ENCODE measurements at regions not wholly inside any gene's neighbourhood (a gene's known extent, or its start where the extent isn't known, plus 50 kb on each side); places are given as distances from the start of the nearest gene placed in this dataset.

GRCh38 chr11:70682760-70683159, 284.4 kb downstream of the CTTN start:
- no peak for DNase-seq (ENCODE audit: low spot score)

GRCh38 chr11:70687716-70688115, 289.4 kb downstream of the CTTN start:
- no peak overlapping the region for H3K27ac ChIP-seq (ENCODE audit: low read depth in 1 of 2, low read length in 2 of 2)
- H3K9ac ChIP-seq (ENCODE audit: low read depth in 1 of 2, low read length in 2 of 2), result no peak overlapping the region
- TF ChIP-seq ZBTB33 (IDR thresholded peaks at IDR 0.05), result no peak
- no peaks in the 10 kb centered on the region for H3K27me3 ChIP-seq (ENCODE audit: control insufficient read depth in 4 of 4, insufficient read depth in 4 of 4, low read length in 3 of 4)
- H3K4me3 ChIP-seq (ENCODE audit: low read depth in 1 of 3, low read length in 3 of 3), result no peak overlapping the region
- H3K9me3 ChIP-seq (ENCODE audit: control insufficient read depth in 4 of 4, low read length in 3 of 4), result no peaks in the 10 kb centered on the region
- 87% methylated on average over 6 of the region's 6 CpGs for WGBS
- H3K36me3 ChIP-seq (ENCODE audit: control insufficient read depth in 4 of 4, insufficient read depth in 3 of 4, low read depth in 1 of 4, low read length in 3 of 4), result no peaks in the 10 kb centered on the region
- DNase-seq (ENCODE audit: low spot score), result no peak
- H3K4me1 ChIP-seq (ENCODE audit: control insufficient read depth in 4 of 4, insufficient read depth in 4 of 4, low read length in 3 of 4), result no peaks in the 10 kb centered on the region

More at GRCh38 chr11:70682760-70683159, 284.4 kb downstream of the CTTN start:
- WGBS, result 95% methylated on average over 12 of the region's 12 CpGs
- Histone ChIP-seq H3K36me3 (ENCODE audit: control insufficient read depth in 4 of 4, insufficient read depth in 3 of 4, low read depth in 1 of 4, low read length in 3 of 4) (no peaks in the 10 kb centered on the region), H3K9me3 (ENCODE audit: control insufficient read depth in 4 of 4, low read length in 3 of 4) (no peaks in the 10 kb centered on the region), H3K9ac (ENCODE audit: low read depth in 1 of 2, low read length in 2 of 2) (no peak overlapping the region), H3K27me3 (ENCODE audit: control insufficient read depth in 4 of 4, insufficient read depth in 4 of 4, low read length in 3 of 4) (no peaks in the 10 kb centered on the region), H3K4me1 (ENCODE audit: control insufficient read depth in 4 of 4, insufficient read depth in 4 of 4, low read length in 3 of 4) (no peaks in the 10 kb centered on the region), H3K27ac (ENCODE audit: low read depth in 1 of 2, low read length in 2 of 2) (no peak overlapping the region), H3K4me3 (ENCODE audit: low read depth in 1 of 3, low read length in 3 of 3) (no peak overlapping the region)
- TF ChIP-seq HNF4A (conservative IDR thresholded peaks at IDR 0.05), result no peak
- no peak for TF ChIP-seq EGR1 (IDR thresholded peaks at IDR 0.05; ENCODE audit: low read depth in 2 of 2)
- TF ChIP-seq MAX (IDR thresholded peaks at IDR 0.05), result no peak
- no peak for TF ChIP-seq GABPA (IDR thresholded peaks at IDR 0.05 in 1 of 2, conservative IDR thresholded peaks at IDR 0.05 in 1 of 2)
- no peak for TF ChIP-seq NR2F2 (IDR thresholded peaks at IDR 0.05)
- TF ChIP-seq RXRA (IDR thresholded peaks at IDR 0.05), result no peak
- TF ChIP-seq HNF4G (IDR thresholded peaks at IDR 0.05), result no peak
- TF ChIP-seq YY1 (IDR thresholded peaks at IDR 0.05), result no peak
- no peak for TF ChIP-seq TAF1 (conservative IDR thresholded peaks at IDR 0.05)

GRCh38 chr11:70688142-70688541, 289.8 kb downstream of the CTTN start:
- H3K27me3 ChIP-seq (ENCODE audit: control insufficient read depth in 4 of 4, insufficient read depth in 4 of 4, low read length in 3 of 4), result no peaks in the 10 kb centered on the region
- no peak for TF ChIP-seq FOXA1 (IDR thresholded peaks at IDR 0.05)
- no peak for TF ChIP-seq YY1 (IDR thresholded peaks at IDR 0.05)
- TF ChIP-seq HNF4A (conservative IDR thresholded peaks at IDR 0.05), result peak in 1 of 2 donors; percentile 18
- no peaks in the 10 kb centered on the region for H3K36me3 ChIP-seq (ENCODE audit: control insufficient read depth in 4 of 4, insufficient read depth in 3 of 4, low read depth in 1 of 4, low read length in 3 of 4)
- no peaks in the 10 kb centered on the region for H3K4me1 ChIP-seq (ENCODE audit: control insufficient read depth in 4 of 4, insufficient read depth in 4 of 4, low read length in 3 of 4)
- H3K4me3 ChIP-seq (ENCODE audit: low read depth in 1 of 3, low read length in 3 of 3), result no peak overlapping the region
- no peak for DNase-seq (ENCODE audit: low spot score)
- no peak overlapping the region for H3K27ac ChIP-seq (ENCODE audit: low read depth in 1 of 2, low read length in 2 of 2)
- no peak overlapping the region for H3K9ac ChIP-seq (ENCODE audit: low read depth in 1 of 2, low read length in 2 of 2)
- no peaks in the 10 kb centered on the region for H3K9me3 ChIP-seq (ENCODE audit: control insufficient read depth in 4 of 4, low read length in 3 of 4)
- WGBS, result 84% methylated on average over 8 of the region's 8 CpGs

- H3K36me3 ChIP-seq (ENCODE audit: control insufficient read depth in 4 of 4, insufficient read depth in 3 of 4, low read depth in 1 of 4, low read length in 3 of 4), result no peaks in the 10 kb centered on the region
- no peaks in the 10 kb centered on the region for H3K9me3 ChIP-seq (ENCODE audit: control insufficient read depth in 4 of 4, low read length in 3 of 4)
- DNase-seq (ENCODE audit: low spot score), result no peak
- no peak overlapping the region for H3K27ac ChIP-seq (ENCODE audit: low read depth in 1 of 2, low read length in 2 of 2)
- no peak overlapping the region for H3K4me3 ChIP-seq (ENCODE audit: low read depth in 1 of 3, low read length in 3 of 3)
- TF ChIP-seq HNF4A (conservative IDR thresholded peaks at IDR 0.05), result no peak
- H3K27me3 ChIP-seq (ENCODE audit: control insufficient read depth in 4 of 4, insufficient read depth in 4 of 4, low read length in 3 of 4), result no peaks in the 10 kb centered on the region
- 76% methylated on average over 6 of the region's 6 CpGs for WGBS
- no peaks in the 10 kb centered on the region for H3K4me1 ChIP-seq (ENCODE audit: control insufficient read depth in 4 of 4, insufficient read depth in 4 of 4, low read length in 3 of 4)
- no peak overlapping the region for H3K9ac ChIP-seq (ENCODE audit: low read depth in 1 of 2, low read length in 2 of 2)
Measured at GRCh38 chr11:70689764-70690163, 291.4 kb downstream of the CTTN start.

Data from liver (tissue), 7 donors.